GM23338 (cell line): ENCODE measurements at regions not wholly inside any gene's neighbourhood (a gene's known extent, or its start where the extent isn't known, plus 50 kb on each side); places are given as distances from the start of the nearest gene placed in this dataset.

Experiments used
- ETS1 ChIP-seq: IDR thresholded peaks from 2 replicates; pipeline ENCODE4 v1.6.1; 2016; ENCODE audit warnings: antibody characterized with exemption
- EZH2phosphoT487 ChIP-seq: fragments of 200-600 bp; sonication (generic); IDR thresholded peaks from one replicate; pipeline ENCODE4 v1.8.1; 2018; ENCODE audit warnings: antibody characterized with exemption; ENCODE audit not compliant: unreplicated experiment
- JUNB ChIP-seq: IDR thresholded peaks from one replicate; pipeline ENCODE4 v1.6.1; 2016; ENCODE audit warnings: antibody characterized with exemption; ENCODE audit not compliant: unreplicated experiment
- POLR2AphosphoS5 ChIP-seq: IDR thresholded peaks from 2 replicates; pipeline ENCODE4 v1.6.1; 2016; ENCODE audit warnings: antibody characterized with exemption, low read depth
- REST ChIP-seq: IDR thresholded peaks from one replicate; pipeline ENCODE4 v1.6.1; 2018; ENCODE audit warnings: antibody characterized with exemption; ENCODE audit not compliant: unreplicated experiment
- TF ChIP-seq, protein P1 (sequence below), 2 experiments: fragments of 200-600 bp in 1 of 2; sonication (generic) in 1 of 2; conservative IDR thresholded peaks; 2 replicates each; pipeline versions ENCODE4 v1.5.1 to v1.6.1; 2016 to 2017; ENCODE audit warnings: antibody characterized with exemption in 2 of 2, low read depth in 2 of 2, mild to moderate bottlenecking in 2 of 2, moderate library complexity in 1 of 2

GRCh38 chr4:111400741-111401140 lies 744.5 kb upstream of the FAM241A start:
- TF ChIP-seq, protein P1, sequence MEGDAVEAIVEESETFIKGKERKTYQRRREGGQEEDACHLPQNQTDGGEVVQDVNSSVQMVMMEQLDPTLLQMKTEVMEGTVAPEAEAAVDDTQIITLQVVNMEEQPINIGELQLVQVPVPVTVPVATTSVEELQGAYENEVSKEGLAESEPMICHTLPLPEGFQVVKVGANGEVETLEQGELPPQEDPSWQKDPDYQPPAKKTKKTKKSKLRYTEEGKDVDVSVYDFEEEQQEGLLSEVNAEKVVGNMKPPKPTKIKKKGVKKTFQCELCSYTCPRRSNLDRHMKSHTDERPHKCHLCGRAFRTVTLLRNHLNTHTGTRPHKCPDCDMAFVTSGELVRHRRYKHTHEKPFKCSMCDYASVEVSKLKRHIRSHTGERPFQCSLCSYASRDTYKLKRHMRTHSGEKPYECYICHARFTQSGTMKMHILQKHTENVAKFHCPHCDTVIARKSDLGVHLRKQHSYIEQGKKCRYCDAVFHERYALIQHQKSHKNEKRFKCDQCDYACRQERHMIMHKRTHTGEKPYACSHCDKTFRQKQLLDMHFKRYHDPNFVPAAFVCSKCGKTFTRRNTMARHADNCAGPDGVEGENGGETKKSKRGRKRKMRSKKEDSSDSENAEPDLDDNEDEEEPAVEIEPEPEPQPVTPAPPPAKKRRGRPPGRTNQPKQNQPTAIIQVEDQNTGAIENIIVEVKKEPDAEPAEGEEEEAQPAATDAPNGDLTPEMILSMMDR (conservative IDR thresholded peaks at IDR 0.05; ENCODE audit: low read depth in 2 of 2): no peak
- TF ChIP-seq POLR2AphosphoS5 (no peak), EZH2phosphoT487 (no peak), ETS1 (no peak), JUNB (no peak), REST (no peak)
